Activated T-cell treated with anti-CD3 and anti-CD28 coated beads, Interleukin-2, amount 50 U/mL, for 72 hours (primary cell): ENCODE measurements at regions not wholly inside any gene's neighbourhood (a gene's known extent, or its start where the extent isn't known, plus 50 kb on each side); places are given as distances from the start of the nearest gene placed in this dataset.

Experiments used
- ATAC-seq, 2 donors: fragments of 150-1000 bp; cut with Tn5 transposase; replicated peaks in 1 of 2; 2 replicates each; pipeline ENCODE4 v1.10.0; 2021; ENCODE audit warnings: moderate library complexity in 2 of 2, mild to moderate bottlenecking in 1 of 2
- DNase-seq, 2 donors: peaks; one replicate each; pipeline ENCODE4 v3.0.0; 2021 to 2022; ENCODE audit warnings: mixed read lengths in 1 of 2
- H3K27ac Mint-ChIP-seq: one replicate; pipeline ENCODE4 v1.8.0; 2022; ENCODE audit warnings: mild to moderate bottlenecking, moderate library complexity, mixed read lengths
- H3K27me3 Mint-ChIP-seq: one replicate; pipeline ENCODE4 v1.8.0; 2022; ENCODE audit warnings: low read depth, mixed read lengths
- H3K36me3 Mint-ChIP-seq, 2 donors: one replicate each; pipeline ENCODE4 v1.8.0; 2022; ENCODE audit warnings: mixed read lengths in 2 of 2, mild to moderate bottlenecking in 1 of 2; ENCODE audit not compliant: insufficient read depth in 2 of 2
- H3K4me1 Mint-ChIP-seq: one replicate; pipeline ENCODE4 v1.8.0; 2022; ENCODE audit warnings: low read depth, mixed read lengths
- H3K4me3 Mint-ChIP-seq, 2 donors: one replicate each; pipeline ENCODE4 v1.8.0; 2022; ENCODE audit warnings: mild to moderate bottlenecking in 2 of 2, mixed read lengths in 2 of 2, moderate library complexity in 2 of 2
- H3K9me3 Mint-ChIP-seq, 2 donors: one replicate each; pipeline ENCODE4 v1.8.0; 2022; ENCODE audit warnings: mixed read lengths in 2 of 2

DNA sequence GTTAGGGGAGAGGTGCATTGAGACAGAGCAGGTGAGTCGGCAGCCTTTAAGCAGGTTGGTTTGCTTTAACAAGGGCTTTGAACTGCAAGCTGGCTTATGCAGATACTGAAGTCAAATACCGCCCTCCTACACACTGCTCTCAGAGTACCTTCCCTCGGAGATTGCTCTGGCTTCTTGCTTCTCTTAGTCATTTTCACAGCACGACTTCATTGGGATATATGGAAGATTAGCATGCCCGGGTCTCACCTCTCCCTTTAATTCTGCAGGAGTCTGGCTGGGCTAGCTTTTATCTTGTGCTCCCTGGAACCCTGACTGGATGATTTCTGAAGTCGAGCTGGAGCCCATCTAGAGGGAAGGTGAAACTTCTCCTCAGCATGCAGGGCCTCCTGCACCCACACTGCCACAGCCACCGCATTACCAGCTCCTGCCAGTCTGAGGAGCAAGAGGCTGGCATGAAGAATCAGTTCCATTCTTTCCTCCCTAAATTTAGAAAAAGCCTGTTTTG lies 395.5 kb upstream of the HNRNPA3 start:
- Mint-ChIP-seq H3K4me1 (peaks cover 30% of the 10 kb centered on the region), H3K4me3 (peak overlapping the region; percentile 52 to 70), H3K27me3 (no peaks in the 10 kb centered on the region), H3K27ac (no peak overlapping the region), H3K9me3 (no peaks in the 10 kb centered on the region), H3K36me3 (no peaks in the 10 kb centered on the region)
- DNase-seq (peak; percentile 31 to 46), ATAC-seq (peak; percentile 79 to 80)

DNA sequence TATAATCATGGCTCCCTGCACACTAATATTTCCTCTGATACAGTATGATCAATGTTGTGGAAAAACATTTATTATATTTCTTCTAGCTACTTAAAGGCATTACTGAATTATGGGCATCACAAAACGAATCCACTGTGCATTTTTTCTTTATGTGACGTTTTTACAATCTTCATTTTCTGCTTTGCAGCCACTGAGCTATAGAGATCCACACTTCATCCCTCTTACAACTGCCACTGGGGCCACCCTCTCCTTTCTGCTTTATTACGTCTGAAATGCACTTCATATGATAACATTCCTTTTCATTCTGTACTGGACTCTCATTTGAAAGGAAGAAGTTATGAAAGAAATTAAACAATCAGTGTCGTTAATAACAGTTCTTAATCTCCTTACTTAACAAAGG lies 394.5 kb upstream of the HNRNPA3 start:
- Mint-ChIP-seq H3K27ac (no peak overlapping the region), H3K4me3 (no peak overlapping the region), H3K36me3 (no peaks in the 10 kb centered on the region), H3K4me1 (peaks cover 35% of the 10 kb centered on the region), H3K9me3 (no peaks in the 10 kb centered on the region), H3K27me3 (no peaks in the 10 kb centered on the region)
- ATAC-seq (no peak), DNase-seq (no peak)

- Mint-ChIP-seq H3K4me1 (peaks cover 35% of the 10 kb centered on the region), H3K27ac (no peak overlapping the region), H3K36me3 (no peaks in the 10 kb centered on the region), H3K4me3 (no peak overlapping the region), H3K9me3 (no peaks in the 10 kb centered on the region), H3K27me3 (no peaks in the 10 kb centered on the region)
- DNase-seq (no peak), ATAC-seq (no peak)
Observed at GRCh38 chr2:176818617-176819016, 394.0 kb upstream of the HNRNPA3 start.

GRCh38 chr2:176819306-176819705 lies 393.3 kb upstream of the HNRNPA3 start:
- DNase-seq (no peak), ATAC-seq (no peak)
- Mint-ChIP-seq H3K4me3 (no peak overlapping the region), H3K36me3 (no peaks in the 10 kb centered on the region), H3K9me3 (no peaks in the 10 kb centered on the region), H3K27ac (no peak overlapping the region), H3K4me1 (peaks cover 37% of the 10 kb centered on the region), H3K27me3 (no peaks in the 10 kb centered on the region)

GRCh38 chr2:176820371-176820932 lies 392.1 kb upstream of the HNRNPA3 start:
- no peak overlapping the region for H3K4me3 Mint-ChIP-seq
- no peaks in the 10 kb centered on the region for H3K36me3 Mint-ChIP-seq
- H3K27ac Mint-ChIP-seq: no peak overlapping the region
- no peaks in the 10 kb centered on the region for H3K9me3 Mint-ChIP-seq
- peaks cover 38% of the 10 kb centered on the region for H3K4me1 Mint-ChIP-seq
- no peak for DNase-seq
- H3K27me3 Mint-ChIP-seq: no peaks in the 10 kb centered on the region
- ATAC-seq: no peak

- ATAC-seq: no peak
- Mint-ChIP-seq H3K4me1 (peaks cover 42% of the 10 kb centered on the region), H3K36me3 (no peaks in the 10 kb centered on the region), H3K27me3 (no peaks in the 10 kb centered on the region), H3K9me3 (no peaks in the 10 kb centered on the region), H3K4me3 (no peak overlapping the region), H3K27ac (no peak overlapping the region)
- no peak for DNase-seq
Observed at GRCh38 chr2:176821350-176821749, 391.2 kb upstream of the HNRNPA3 start.

DNA sequence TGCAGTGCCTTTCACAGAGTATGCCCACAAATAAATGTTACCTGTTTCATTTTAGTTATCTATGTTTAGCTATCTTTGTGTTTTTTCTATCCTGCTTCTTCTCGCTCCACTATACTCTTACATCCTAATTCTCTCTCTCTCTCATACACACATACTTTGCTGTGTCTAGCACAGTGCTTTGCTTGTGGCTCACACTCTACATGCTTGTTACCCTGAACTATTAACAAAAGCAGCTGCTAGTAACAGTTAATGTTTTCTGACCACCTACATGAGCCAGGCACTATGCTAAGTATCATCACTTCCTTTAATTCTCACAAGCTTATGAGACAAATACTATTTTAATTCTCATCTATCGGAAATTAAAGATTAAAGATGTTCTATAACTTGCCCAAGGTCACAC lies 390.5 kb upstream of the HNRNPA3 start:
- no peak for DNase-seq
- H3K36me3 Mint-ChIP-seq: no peaks in the 10 kb centered on the region
- H3K27ac Mint-ChIP-seq: no peak overlapping the region
- ATAC-seq: no peak
- H3K4me1 Mint-ChIP-seq: peaks cover 48% of the 10 kb centered on the region
- H3K9me3 Mint-ChIP-seq: no peaks in the 10 kb centered on the region
- H3K27me3 Mint-ChIP-seq: no peaks in the 10 kb centered on the region
- H3K4me3 Mint-ChIP-seq: no peak overlapping the region

GRCh38 chr2:176826356-176826755 lies 386.2 kb upstream of the HNRNPA3 start:
- no peaks in the 10 kb centered on the region for H3K9me3 Mint-ChIP-seq
- peak overlapping the region; percentile 69 to 85 for H3K4me3 Mint-ChIP-seq
- DNase-seq (peak; percentile 29), ATAC-seq (peak; percentile 89)
- peaks cover 62% of the 10 kb centered on the region for H3K4me1 Mint-ChIP-seq
- peaks cover 12% of the 10 kb centered on the region for H3K27me3 Mint-ChIP-seq
- peak overlapping the region; percentile 95 for H3K27ac Mint-ChIP-seq
- no peaks in the 10 kb centered on the region for H3K36me3 Mint-ChIP-seq

DNA sequence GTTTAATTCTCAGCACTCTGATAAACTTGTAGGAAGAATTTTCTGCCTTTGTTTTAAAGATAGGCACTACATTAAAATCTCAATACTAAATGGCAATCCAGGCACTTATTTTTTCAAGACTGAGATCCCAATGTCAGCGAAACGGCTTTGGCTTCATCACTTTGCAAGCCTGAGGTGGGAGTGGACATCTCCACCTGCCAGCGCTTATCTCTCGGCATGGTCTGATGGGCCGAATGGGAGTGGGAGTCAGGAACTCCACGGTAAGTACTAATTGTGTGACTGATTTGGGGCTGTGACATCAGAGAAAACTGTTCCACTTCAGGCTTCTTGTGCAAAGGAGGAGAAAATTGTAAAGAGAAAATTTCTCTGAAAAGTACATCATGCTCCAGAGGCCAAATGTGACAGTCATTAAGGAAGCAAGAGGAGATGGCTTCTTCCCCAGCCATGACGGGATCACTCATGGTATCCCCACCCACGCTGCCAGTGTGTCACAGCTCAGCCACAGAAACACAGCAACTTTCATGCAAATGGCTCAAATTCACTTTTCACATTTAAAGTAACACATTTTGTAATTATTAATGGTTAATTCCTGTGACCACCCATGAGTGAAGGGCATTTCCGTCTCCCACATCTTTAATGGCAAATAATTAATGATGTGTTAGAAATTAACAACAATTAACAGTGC lies 385.5 kb upstream of the HNRNPA3 start:
- Mint-ChIP-seq H3K27me3 (peaks cover 12% of the 10 kb centered on the region), H3K4me1 (peaks cover 55% of the 10 kb centered on the region), H3K9me3 (no peaks in the 10 kb centered on the region), H3K27ac (peak overlapping the region; percentile 95), H3K36me3 (no peaks in the 10 kb centered on the region), H3K4me3 (peak overlapping the region; percentile 69 to 85)
- ATAC-seq: peak; percentile 61 to 65
- peak; percentile 71 to 77 for DNase-seq

GRCh38 chr2:176830362-176830761 lies 382.2 kb upstream of the HNRNPA3 start:
- no peaks in the 10 kb centered on the region for H3K36me3 Mint-ChIP-seq
- no peaks in the 10 kb centered on the region for H3K9me3 Mint-ChIP-seq
- peaks cover 37% of the 10 kb centered on the region for H3K4me1 Mint-ChIP-seq
- DNase-seq: peak in 1 of 2 donors; percentile 23
- ATAC-seq: no peak
- H3K27ac Mint-ChIP-seq: no peak overlapping the region
- H3K4me3 Mint-ChIP-seq: no peak overlapping the region
- peaks cover 12% of the 10 kb centered on the region for H3K27me3 Mint-ChIP-seq

DNA sequence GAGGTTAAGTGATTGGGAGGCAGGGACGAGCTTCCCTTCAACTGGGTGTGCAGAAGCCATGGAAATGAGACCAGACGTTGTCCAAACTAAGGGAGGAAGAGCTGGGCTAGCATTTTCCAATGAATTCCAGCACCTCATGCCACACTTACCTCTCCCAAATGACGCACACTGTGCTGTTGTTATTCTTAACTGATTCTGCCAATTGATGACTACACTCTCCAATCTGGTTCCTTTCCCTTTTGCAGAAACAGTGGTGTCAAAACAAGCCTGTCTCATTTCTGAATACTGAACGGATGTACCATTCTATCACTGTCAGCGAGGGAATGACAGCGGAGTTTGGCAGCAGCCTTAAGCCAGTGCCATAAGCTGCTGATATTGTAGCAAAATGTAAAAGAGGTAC lies 380.5 kb upstream of the HNRNPA3 start:
- H3K27me3 Mint-ChIP-seq: peaks cover 17% of the 10 kb centered on the region
- H3K36me3 Mint-ChIP-seq: no peaks in the 10 kb centered on the region
- no peak for ATAC-seq
- H3K4me1 Mint-ChIP-seq: peaks cover 20% of the 10 kb centered on the region
- H3K27ac Mint-ChIP-seq: no peak overlapping the region
- no peak for DNase-seq
- H3K9me3 Mint-ChIP-seq: no peaks in the 10 kb centered on the region
- no peak overlapping the region for H3K4me3 Mint-ChIP-seq

DNA sequence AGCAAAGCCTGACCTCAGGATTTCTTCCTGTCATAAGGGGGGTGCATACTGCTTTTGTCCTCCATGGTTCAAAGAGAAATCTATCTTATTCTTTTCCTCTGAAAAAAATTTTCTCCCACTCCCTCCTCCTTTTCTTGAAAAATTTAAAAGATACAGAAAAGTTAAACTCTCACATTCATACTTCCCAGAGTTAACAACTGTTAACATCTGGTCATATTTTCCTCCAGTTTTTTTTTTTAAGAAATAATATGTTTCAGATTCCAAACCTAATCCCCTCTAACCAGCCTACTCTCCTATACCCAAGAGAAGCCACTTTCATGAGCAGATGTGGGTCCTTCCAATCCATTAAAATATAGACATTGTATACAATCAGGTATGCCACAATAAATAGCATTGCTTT lies 378.9 kb upstream of the HNRNPA3 start:
- no peak overlapping the region for H3K27ac Mint-ChIP-seq
- no peak for DNase-seq
- no peak for ATAC-seq
- H3K27me3 Mint-ChIP-seq: peaks cover 17% of the 10 kb centered on the region
- H3K4me3 Mint-ChIP-seq: no peak overlapping the region
- no peaks in the 10 kb centered on the region for H3K36me3 Mint-ChIP-seq
- peaks cover 8% of the 10 kb centered on the region for H3K4me1 Mint-ChIP-seq
- H3K9me3 Mint-ChIP-seq: peaks cover 0 to 1% of the 10 kb centered on the region in 2 donors

DNA sequence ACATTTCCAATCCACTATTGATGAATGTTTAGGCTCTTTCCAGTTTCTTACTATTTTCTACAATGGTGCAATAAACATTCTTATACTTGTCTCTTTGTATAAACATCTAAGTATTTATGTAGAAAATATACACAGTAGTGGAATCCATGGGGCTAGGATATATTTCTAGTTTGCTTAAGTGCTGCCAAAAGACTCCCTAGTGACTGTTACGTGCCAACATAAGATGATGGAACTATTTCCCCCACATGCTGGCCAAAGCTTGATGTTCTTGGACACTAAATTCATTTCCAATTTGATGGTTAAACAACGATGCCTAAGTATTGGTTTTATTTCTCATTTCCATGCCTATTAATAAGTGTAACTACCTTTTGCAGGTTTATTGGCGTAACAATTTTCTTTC lies 378.4 kb upstream of the HNRNPA3 start:
- no peak overlapping the region for H3K27ac Mint-ChIP-seq
- H3K4me3 Mint-ChIP-seq: no peak overlapping the region
- ATAC-seq: no peak
- H3K4me1 Mint-ChIP-seq: peaks cover 8% of the 10 kb centered on the region
- DNase-seq: no peak
- H3K9me3 Mint-ChIP-seq: peaks cover 0 to 3% of the 10 kb centered on the region in 2 donors
- no peaks in the 10 kb centered on the region for H3K36me3 Mint-ChIP-seq
- peaks cover 17% of the 10 kb centered on the region for H3K27me3 Mint-ChIP-seq

DNA sequence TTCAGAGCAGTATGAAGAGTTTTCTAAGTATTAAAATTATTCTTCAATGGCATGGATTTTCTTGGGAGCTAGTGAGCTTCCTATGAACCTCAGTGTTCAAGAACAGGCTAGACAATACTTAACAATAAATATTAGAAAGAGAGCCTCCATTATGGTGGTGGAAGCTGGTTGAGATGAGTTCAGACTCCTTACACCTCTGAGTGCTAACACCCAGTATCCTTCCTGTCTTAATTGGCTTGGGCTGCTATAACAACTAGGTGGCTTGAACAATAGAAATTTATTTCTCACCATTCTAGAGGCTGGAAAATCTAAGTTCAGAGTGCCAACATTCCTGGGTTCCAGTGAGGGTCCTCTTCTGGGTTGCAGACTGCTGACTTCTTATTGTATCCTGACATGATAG lies 369.4 kb upstream of the HNRNPA3 start:
- Mint-ChIP-seq H3K27ac (no peak overlapping the region), H3K4me1 (no peaks in the 10 kb centered on the region), H3K27me3 (no peaks in the 10 kb centered on the region), H3K36me3 (no peaks in the 10 kb centered on the region), H3K9me3 (peaks cover 3 to 5% of the 10 kb centered on the region in 2 donors), H3K4me3 (no peak overlapping the region)
- ATAC-seq (no peak), DNase-seq (no peak)
